H1 (cell line): ENCODE measurements at regions not wholly inside any gene's neighbourhood (a gene's known extent, or its start where the extent isn't known, plus 50 kb on each side); places are given as distances from the start of the nearest gene placed in this dataset.

Source experiments
- EZH2 ChIP-seq: fragments of 200-600 bp; sonication (generic); IDR thresholded peaks from 2 replicates; pipeline ENCODE4 v1.7.1; 2012; ENCODE audit warnings: low read depth, mild to moderate bottlenecking, moderate library complexity, low read length, inconsistent platforms; ENCODE audit not compliant: severe bottlenecking
- POLR2A ChIP-seq, 2 experiments: IDR thresholded peaks; 1 replicate in 1 of 2; 2 replicates in 1 of 2; pipeline ENCODE4 v1.6.1; 2011; ENCODE audit warnings: low read depth in 2 of 2, low read length in 2 of 2, mild to moderate bottlenecking in 2 of 2; ENCODE audit errors: control extremely low read depth in 1 of 2
- RFX5 ChIP-seq: IDR thresholded peaks from 2 replicates; pipeline ENCODE4 v1.6.1; 2011; ENCODE audit warnings: low read depth, low read length, improper control_type of control experiment, borderline replicate concordance
- SIRT6 ChIP-seq: IDR thresholded peaks from one replicate; pipeline ENCODE4 v1.7.1; 2012; ENCODE audit warnings: low read length, inconsistent platforms
- SP1 ChIP-seq: IDR thresholded peaks from 2 replicates; pipeline ENCODE4 v1.6.1; 2011; ENCODE audit warnings: low read depth, low read length
- TF ChIP-seq, protein P1 (sequence below), 3 experiments: IDR thresholded peaks; 1 replicate in 2 of 3; 2 replicates in 1 of 3; pipeline versions ENCODE4 v1.5.1 to v1.6.1; 2011; ENCODE audit warnings: low read length in 3 of 3, mild to moderate bottlenecking in 3 of 3, inconsistent platforms in 2 of 3, low read depth in 1 of 3, moderate library complexity in 1 of 3; ENCODE audit not compliant: insufficient read depth in 1 of 3; ENCODE audit errors: control extremely low read depth in 1 of 3

GRCh38 chr1:104855550-104855949, 1105.9 kb downstream of the AMY1C start:
- TF ChIP-seq RFX5 (no peak), POLR2A (IDR thresholded peaks at IDR 0.05; ENCODE audit: control extremely low read depth in 1 of 2, low read depth in 2 of 2, low read length in 2 of 2) (no peak), SIRT6 (no peak), SP1 (no peak), EZH2 (no peak)
- TF ChIP-seq, protein P1, sequence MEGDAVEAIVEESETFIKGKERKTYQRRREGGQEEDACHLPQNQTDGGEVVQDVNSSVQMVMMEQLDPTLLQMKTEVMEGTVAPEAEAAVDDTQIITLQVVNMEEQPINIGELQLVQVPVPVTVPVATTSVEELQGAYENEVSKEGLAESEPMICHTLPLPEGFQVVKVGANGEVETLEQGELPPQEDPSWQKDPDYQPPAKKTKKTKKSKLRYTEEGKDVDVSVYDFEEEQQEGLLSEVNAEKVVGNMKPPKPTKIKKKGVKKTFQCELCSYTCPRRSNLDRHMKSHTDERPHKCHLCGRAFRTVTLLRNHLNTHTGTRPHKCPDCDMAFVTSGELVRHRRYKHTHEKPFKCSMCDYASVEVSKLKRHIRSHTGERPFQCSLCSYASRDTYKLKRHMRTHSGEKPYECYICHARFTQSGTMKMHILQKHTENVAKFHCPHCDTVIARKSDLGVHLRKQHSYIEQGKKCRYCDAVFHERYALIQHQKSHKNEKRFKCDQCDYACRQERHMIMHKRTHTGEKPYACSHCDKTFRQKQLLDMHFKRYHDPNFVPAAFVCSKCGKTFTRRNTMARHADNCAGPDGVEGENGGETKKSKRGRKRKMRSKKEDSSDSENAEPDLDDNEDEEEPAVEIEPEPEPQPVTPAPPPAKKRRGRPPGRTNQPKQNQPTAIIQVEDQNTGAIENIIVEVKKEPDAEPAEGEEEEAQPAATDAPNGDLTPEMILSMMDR (IDR thresholded peaks at IDR 0.05; ENCODE audit: control extremely low read depth in 1 of 3, insufficient read depth in 1 of 3, low read depth in 1 of 3, low read length in 3 of 3) = no peak
